GM19455 (cell line): ENCODE measurements at regions not wholly inside any gene's neighbourhood (a gene's known extent, or its start where the extent isn't known, plus 50 kb on each side); places are given as distances from the start of the nearest gene placed in this dataset.
"Not testable (repeated sequence)": the region's sequence is repeated elsewhere in the genome, so short reads cannot be mapped to it uniquely, and the experiment has no call there.

Experiments
- ATAC-seq: cut with Tn5 transposase; IDR thresholded peaks from one replicate; pipeline ENCODE4 v1.9.1; 2021; ENCODE audit not compliant: unreplicated experiment

- ATAC-seq: no peak
These were observed 352.4 kb downstream of the SOCS6 start for GRCh38 chr18:70641156-70641775.

GRCh38 chr18:70640336-70640887, 351.6 kb downstream of the SOCS6 start:
- ATAC-seq: no peak

- no peak for ATAC-seq
These were observed 348.1 kb downstream of the SOCS6 start for GRCh38 chr18:70636991-70637390.

GRCh38 chr18:70634576-70635147, 345.8 kb downstream of the SOCS6 start:
- ATAC-seq: no peak

GRCh38 chr18:70627182-70627802, 338.4 kb downstream of the SOCS6 start:
- no peak for ATAC-seq

- ATAC-seq: no peak
These were observed 334.0 kb downstream of the SOCS6 start for GRCh38 chr18:70622622-70623419.

GRCh38 chr18:70621710-70622109, 332.9 kb downstream of the SOCS6 start:
- ATAC-seq: no peak

GRCh38 chr18:70620837-70621612, 332.2 kb downstream of the SOCS6 start:
- ATAC-seq: no peak

- no peak for ATAC-seq
These were observed 328.3 kb downstream of the SOCS6 start for GRCh38 chr18:70617020-70617763.

GRCh38 chr18:70600225-70600925, 311.5 kb downstream of the SOCS6 start:
- no peak for ATAC-seq

GRCh38 chr18:70598406-70598805, 309.6 kb downstream of the SOCS6 start:
- ATAC-seq: no peak

GRCh38 chr18:70582981-70583380, 294.1 kb downstream of the SOCS6 start:
- no peak for ATAC-seq

GRCh38 chr18:70578480-70578879, 289.6 kb downstream of the SOCS6 start:
- ATAC-seq: no peak

- ATAC-seq: no peak
These were observed 288.2 kb downstream of the SOCS6 start for GRCh38 chr18:70577023-70577420.

- ATAC-seq: no peak
These were observed 287.6 kb downstream of the SOCS6 start for GRCh38 chr18:70576276-70577022.

GRCh38 chr18:70574951-70575350, 286.1 kb downstream of the SOCS6 start:
- ATAC-seq: not testable (repeated sequence)

- not testable (repeated sequence) for ATAC-seq
These were observed 280.8 kb downstream of the SOCS6 start for GRCh38 chr18:70569647-70570046.

GRCh38 chr18:70559446-70559845, 270.6 kb downstream of the SOCS6 start:
- no peak for ATAC-seq

- no peak for ATAC-seq
These were observed 269.5 kb downstream of the SOCS6 start for GRCh38 chr18:70558371-70558770.
